Trophoblast cell (in vitro differentiated cells and primary cell): ENCODE measurements at regions not wholly inside any gene's neighbourhood (a gene's known extent, or its start where the extent isn't known, plus 50 kb on each side); places are given as distances from the start of the nearest gene placed in this dataset.

Source experiments
- DNase-seq, 2 donors: peaks; one replicate each; pipeline ENCODE4 v3.0.0-alpha.2; 2016
- H2AFZ ChIP-seq: 2 replicates; pipeline ENCODE4 v1.6.1; 2013; ENCODE audit warnings: low read length, moderate library complexity, mild to moderate bottlenecking; ENCODE audit not compliant: insufficient read depth, poor library complexity
- H2AK5ac ChIP-seq: 2 replicates; pipeline ENCODE4 v1.6.1; 2013; ENCODE audit warnings: mild to moderate bottlenecking, low read length
- H2BK120ac ChIP-seq: 2 replicates; pipeline ENCODE4 v1.6.1; 2013; ENCODE audit warnings: low read length, mild to moderate bottlenecking, moderate library complexity; ENCODE audit not compliant: insufficient read depth, poor library complexity
- H2BK12ac ChIP-seq: 2 replicates; pipeline ENCODE4 v1.6.1; 2013; ENCODE audit warnings: mild to moderate bottlenecking, low read length, moderate library complexity
- H2BK5ac ChIP-seq: 2 replicates; pipeline ENCODE4 v1.6.1; 2013; ENCODE audit warnings: low read length, low read depth, moderate library complexity, mild to moderate bottlenecking; ENCODE audit not compliant: poor library complexity
- H3K14ac ChIP-seq: 2 replicates; pipeline ENCODE4 v1.6.1; 2013; ENCODE audit warnings: mild to moderate bottlenecking, low read length
- H3K18ac ChIP-seq: 2 replicates; pipeline ENCODE4 v1.6.1; 2013; ENCODE audit warnings: mild to moderate bottlenecking, low read length
- H3K23ac ChIP-seq: 2 replicates; pipeline ENCODE4 v1.6.1; 2013; ENCODE audit warnings: low read length
- H3K27ac ChIP-seq: 2 replicates; pipeline ENCODE4 v1.5.1; 2013; ENCODE audit warnings: low read depth, mild to moderate bottlenecking, inconsistent platforms, low read length, moderate library complexity
- H3K27me3 ChIP-seq: 2 replicates; pipeline ENCODE4 v1.6.1; 2013; ENCODE audit warnings: inconsistent platforms, mild to moderate bottlenecking, low read length, moderate library complexity; ENCODE audit not compliant: insufficient read depth
- H3K36me3 ChIP-seq, 2 experiments: 1 replicate in 1 of 2; 2 replicates in 1 of 2; pipeline ENCODE4 v1.6.1; 2013; ENCODE audit warnings: low read length in 2 of 2, mild to moderate bottlenecking in 2 of 2, moderate library complexity in 1 of 2; ENCODE audit not compliant: insufficient read depth in 2 of 2, control insufficient read depth in 1 of 2
- H3K4ac ChIP-seq: 2 replicates; pipeline ENCODE4 v1.6.1; 2013; ENCODE audit warnings: low read depth, mild to moderate bottlenecking, low read length, moderate library complexity
- H3K4me1 ChIP-seq, 2 experiments: 1 replicate in 1 of 2; 2 replicates in 1 of 2; pipeline ENCODE4 v1.6.1; 2013; ENCODE audit warnings: low read length in 2 of 2, mild to moderate bottlenecking in 2 of 2, moderate library complexity in 1 of 2; ENCODE audit not compliant: insufficient read depth in 2 of 2, control insufficient read depth in 1 of 2
- H3K4me2 ChIP-seq: 2 replicates; pipeline ENCODE4 v1.6.1; 2013; ENCODE audit warnings: inconsistent platforms, mild to moderate bottlenecking, low read length, moderate library complexity
- H3K4me3 ChIP-seq: 2 replicates; pipeline ENCODE4 v1.5.1; 2013; ENCODE audit warnings: mild to moderate bottlenecking, low read depth, low read length, inconsistent platforms
- H3K79me1 ChIP-seq: one replicate; pipeline ENCODE4 v1.6.1; 2013; ENCODE audit warnings: low read length
- H3K79me2 ChIP-seq: 2 replicates; pipeline ENCODE4 v1.6.1; 2013; ENCODE audit warnings: low read length, mild to moderate bottlenecking; ENCODE audit not compliant: control insufficient read depth, insufficient read depth, poor library complexity
- H3K9ac ChIP-seq: 2 replicates; pipeline ENCODE4 v1.6.1; 2013; ENCODE audit warnings: mild to moderate bottlenecking, low read length
- H3K9me3 ChIP-seq: 2 replicates; pipeline ENCODE4 v1.6.1; 2013; ENCODE audit warnings: low read depth, mild to moderate bottlenecking, control low read depth, inconsistent platforms, low read length; ENCODE audit not compliant: insufficient read depth
- H4K12ac ChIP-seq: 2 replicates; pipeline ENCODE4 v1.6.1; 2013; ENCODE audit warnings: low read depth, mild to moderate bottlenecking, low read length, moderate library complexity
- H4K8ac ChIP-seq: 2 replicates; pipeline ENCODE4 v1.6.1; 2013; ENCODE audit warnings: low read depth, mild to moderate bottlenecking, low read length, moderate library complexity
- H4K91ac ChIP-seq: one replicate; pipeline ENCODE4 v1.6.1; 2013; ENCODE audit warnings: low read depth, mild to moderate bottlenecking, low read length, moderate library complexity
- WGBS: extraction: QIAGEN DNeasy Blood & Tissue Kit; methylation state at CpG from one replicate; pipeline ENCODE4 v1.1.7; 2013; ENCODE audit warnings: missing lambda C conversion rate; ENCODE audit not compliant: insufficient read length, insufficient coverage; ENCODE audit errors: extremely low coverage; 5-methylcytosine and 5-hydroxymethylcytosine counted together

- H2AK5ac ChIP-seq, result no peak overlapping the region
- no peak overlapping the region for H4K12ac ChIP-seq
- no peak overlapping the region for H2AFZ ChIP-seq
- H3K9ac ChIP-seq, result no peak overlapping the region
- H4K8ac ChIP-seq, result no peak overlapping the region
- no peak overlapping the region for H2BK12ac ChIP-seq
- H3K79me2 ChIP-seq, result no peaks in the 10 kb centered on the region
- H4K91ac ChIP-seq, result no peak overlapping the region
- DNase-seq, result no peak
- no peak overlapping the region for H3K18ac ChIP-seq
- H2BK120ac ChIP-seq, result no peak overlapping the region
- H3K4me1 ChIP-seq, result no peaks in the 10 kb centered on the region
- no peaks in the 10 kb centered on the region for H3K27me3 ChIP-seq
- no peak overlapping the region for H3K23ac ChIP-seq
- H2BK5ac ChIP-seq, result no peak overlapping the region
- H3K4me3 ChIP-seq, result no peak overlapping the region
- H3K27ac ChIP-seq, result no peak overlapping the region
- H3K9me3 ChIP-seq, result no peaks in the 10 kb centered on the region
- H3K4me2 ChIP-seq, result no peak overlapping the region
- no peaks in the 10 kb centered on the region for H3K36me3 ChIP-seq
- no peak overlapping the region for H3K4ac ChIP-seq
- H3K14ac ChIP-seq, result no peak overlapping the region
- no peaks in the 10 kb centered on the region for H3K79me1 ChIP-seq
Observed at GRCh38 chr4:126265888-126266287, 951.1 kb downstream of the FAT4 start.

GRCh38 chr4:126267689-126268088 lies 952.9 kb downstream of the FAT4 start:
- no peaks in the 10 kb centered on the region for H3K79me2 ChIP-seq
- no peak overlapping the region for H3K4ac ChIP-seq
- no peaks in the 10 kb centered on the region for H3K36me3 ChIP-seq
- H3K4me3 ChIP-seq, result no peak overlapping the region
- no peak overlapping the region for H3K9ac ChIP-seq
- no peak overlapping the region for H2AK5ac ChIP-seq
- H2AFZ ChIP-seq, result no peak overlapping the region
- no peaks in the 10 kb centered on the region for H3K27me3 ChIP-seq
- H4K12ac ChIP-seq, result no peak overlapping the region
- no peak overlapping the region for H4K8ac ChIP-seq
- WGBS, result no CpG with 5 or more reads among the region's 1 CpG
- no peak overlapping the region for H4K91ac ChIP-seq
- H3K23ac ChIP-seq, result no peak overlapping the region
- no peak overlapping the region for H2BK12ac ChIP-seq
- no peak overlapping the region for H3K14ac ChIP-seq
- peak; percentile 51 to 94 for DNase-seq
- no peaks in the 10 kb centered on the region for H3K9me3 ChIP-seq
- H2BK120ac ChIP-seq, result no peak overlapping the region
- H2BK5ac ChIP-seq, result no peak overlapping the region
- H3K18ac ChIP-seq, result no peak overlapping the region
- H3K27ac ChIP-seq, result no peak overlapping the region
- H3K79me1 ChIP-seq, result peaks cover 4% of the 10 kb centered on the region
- no peak overlapping the region for H3K4me2 ChIP-seq
- H3K4me1 ChIP-seq, result peaks cover 0 to 5% of the 10 kb centered on the region in 2 experiments

GRCh38 chr4:126268106-126268505 lies 953.4 kb downstream of the FAT4 start:
- no peak overlapping the region for H4K12ac ChIP-seq

GRCh38 chr4:126269106-126269505 lies 954.4 kb downstream of the FAT4 start:
- H3K14ac ChIP-seq, result no peak overlapping the region

More at GRCh38 chr4:126268106-126268505, 953.4 kb downstream of the FAT4 start:
- H2AFZ ChIP-seq, result no peak overlapping the region
- no peaks in the 10 kb centered on the region for H3K27me3 ChIP-seq
- no peak overlapping the region for H4K8ac ChIP-seq
- no peak overlapping the region for H2AK5ac ChIP-seq
- no peak overlapping the region for H2BK12ac ChIP-seq
- H3K4ac ChIP-seq, result no peak overlapping the region
- no peaks in the 10 kb centered on the region for H3K9me3 ChIP-seq
- H2BK120ac ChIP-seq, result no peak overlapping the region
- H3K4me2 ChIP-seq, result no peak overlapping the region
- peaks cover 0 to 5% of the 10 kb centered on the region in 2 experiments for H3K4me1 ChIP-seq
- H3K23ac ChIP-seq, result no peak overlapping the region
- H3K79me1 ChIP-seq, result peaks cover 4% of the 10 kb centered on the region
- H2BK5ac ChIP-seq, result no peak overlapping the region
- H3K79me2 ChIP-seq, result no peaks in the 10 kb centered on the region
- H3K14ac ChIP-seq, result no peak overlapping the region
- no peak overlapping the region for H3K27ac ChIP-seq
- no peak overlapping the region for H3K9ac ChIP-seq
- no peak overlapping the region for H3K18ac ChIP-seq
- no peak overlapping the region for H3K4me3 ChIP-seq
- DNase-seq, result peak in 1 of 2 donors; percentile 66
- H4K91ac ChIP-seq, result no peak overlapping the region
- H3K36me3 ChIP-seq, result no peaks in the 10 kb centered on the region

More at GRCh38 chr4:126269106-126269505, 954.4 kb downstream of the FAT4 start:
- Histone ChIP-seq H3K79me1 (peaks cover 4% of the 10 kb centered on the region), H3K27ac (no peak overlapping the region), H3K23ac (no peak overlapping the region), H4K12ac (no peak overlapping the region), H3K27me3 (no peaks in the 10 kb centered on the region), H3K9me3 (no peaks in the 10 kb centered on the region), H3K79me2 (no peaks in the 10 kb centered on the region), H3K4me2 (no peak overlapping the region), H4K8ac (no peak overlapping the region), H3K4me1 (peaks cover 0 to 5% of the 10 kb centered on the region in 2 experiments), H2BK5ac (no peak overlapping the region), H2AFZ (no peak overlapping the region), H3K18ac (no peak overlapping the region), H3K9ac (no peak overlapping the region), H2BK120ac (no peak overlapping the region), H2AK5ac (no peak overlapping the region), H3K4me3 (no peak overlapping the region), H3K36me3 (no peaks in the 10 kb centered on the region), H4K91ac (no peak overlapping the region), H2BK12ac (no peak overlapping the region), H3K4ac (no peak overlapping the region)
- no peak for DNase-seq
- no CpG with 5 or more reads among the region's 6 CpGs for WGBS
